B cell (primary cell): ENCODE measurements at regions not wholly inside any gene's neighbourhood (a gene's known extent, or its start where the extent isn't known, plus 50 kb on each side); places are given as distances from the start of the nearest gene placed in this dataset.

Experiments
- CTCF ChIP-seq: fragments of 200-600 bp; IDR thresholded peaks from one replicate; pipeline ENCODE4 v1.8.0; 2022; ENCODE audit warnings: antibody characterized with exemption, mild to moderate bottlenecking
- EZH2 ChIP-seq: IDR thresholded peaks from 2 replicates; pipeline ENCODE4 v1.6.1; 2012; ENCODE audit warnings: borderline replicate concordance, low read depth, mild to moderate bottlenecking, moderate library complexity, low read length; ENCODE audit not compliant: insufficient read depth, poor library complexity, severe bottlenecking

- TF ChIP-seq CTCF (no peak), EZH2 (no peak)
Measured at GRCh38 chr6:141463237-141463977, 669.3 kb upstream of the GJE1 start.
